ENCODE measurements at regions not wholly inside any gene's neighbourhood (a gene's known extent, or its start where the extent isn't known, plus 50 kb on each side); places are given as distances from the start of the nearest gene placed in this dataset.

GRCh38 chr2:74052732-74053710, 68.3 kb downstream of the TET3 start:
- Histone ChIP-seq H3K4me1 (ENCODE audit: low read length) (peaks cover 22% of the 10 kb centered on the region), H3K36me3 (ENCODE audit: insufficient read depth, low read length) (no peaks in the 10 kb centered on the region), H3K4me2 (ENCODE audit: low read depth, low read length, poor library complexity, severe bottlenecking) (peak overlapping the region; percentile 22), H3K9ac (ENCODE audit: low read length) (no peak overlapping the region), H3K79me2 (ENCODE audit: low read length) (peaks cover 80% of the 10 kb centered on the region), H3K27ac (ENCODE audit: low read length) (no peak overlapping the region), H4K20me1 (ENCODE audit: insufficient read depth, low read depth, low read length) (no peaks in the 10 kb centered on the region), H3K27me3 (ENCODE audit: low read length) (no peaks in the 10 kb centered on the region), H3K4me3 (ENCODE audit: low read length) (no peak overlapping the region), H2AFZ (ENCODE audit: low read length) (no peak overlapping the region), H3K9me2 (replicated peaks; ENCODE audit: insufficient read depth, low read length) (no peaks in the 10 kb centered on the region), H3K9me3 (ENCODE audit: low read length) (no peaks in the 10 kb centered on the region)
- peak; percentile 63 for DNase-seq

DNA sequence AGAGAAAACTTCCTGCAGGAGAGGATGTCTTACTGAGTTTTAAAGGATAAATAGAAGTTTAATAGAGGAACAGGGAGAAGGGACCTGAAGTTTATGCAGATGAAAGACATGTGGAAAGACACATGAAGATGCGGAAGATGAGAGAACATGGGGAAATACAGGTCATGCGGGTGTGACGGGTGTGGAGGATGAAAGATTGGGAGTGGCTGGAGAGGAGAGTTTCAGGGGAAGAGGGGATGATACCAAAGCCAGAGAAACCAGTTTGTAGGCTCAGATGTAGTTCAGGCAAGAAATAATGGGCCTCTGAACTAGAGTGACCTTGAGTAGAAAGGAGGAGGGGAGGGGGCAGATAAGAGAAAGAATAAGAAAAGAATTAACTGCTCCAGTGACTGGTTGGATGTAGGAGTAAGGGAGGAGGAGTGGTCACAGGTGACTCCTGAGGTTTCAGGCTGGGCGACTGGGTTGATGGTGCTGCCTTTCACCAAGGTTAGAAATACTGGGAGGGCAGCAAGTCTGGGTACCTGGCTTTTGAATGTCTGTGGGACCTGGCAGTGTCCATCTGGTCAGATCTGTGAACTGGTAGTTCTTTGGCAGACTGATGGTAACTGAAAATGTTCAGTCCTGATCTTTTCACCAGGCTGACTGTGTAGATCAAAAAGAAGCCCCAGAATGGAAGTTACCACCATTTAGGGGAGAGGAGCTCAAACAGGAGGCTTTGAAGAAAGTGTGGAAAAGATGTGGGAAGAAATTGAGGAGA, 69.4 kb downstream of the TET3 start:
- Histone ChIP-seq H3K36me3 (ENCODE audit: insufficient read depth, low read length) (no peaks in the 10 kb centered on the region), H3K4me1 (ENCODE audit: low read length) (peaks cover 22% of the 10 kb centered on the region), H2AFZ (ENCODE audit: low read length) (no peak overlapping the region), H3K9me3 (ENCODE audit: low read length) (no peaks in the 10 kb centered on the region), H3K4me2 (ENCODE audit: low read depth, low read length, poor library complexity, severe bottlenecking) (no peak overlapping the region), H3K9me2 (replicated peaks; ENCODE audit: insufficient read depth, low read length) (no peaks in the 10 kb centered on the region), H3K27ac (ENCODE audit: low read length) (no peak overlapping the region), H3K4me3 (ENCODE audit: low read length) (no peak overlapping the region), H3K9ac (ENCODE audit: low read length) (no peak overlapping the region), H3K27me3 (ENCODE audit: low read length) (no peaks in the 10 kb centered on the region), H3K79me2 (ENCODE audit: low read length) (peaks cover 75% of the 10 kb centered on the region), H4K20me1 (ENCODE audit: insufficient read depth, low read depth, low read length) (no peaks in the 10 kb centered on the region)
- no peak for DNase-seq

GRCh38 chr2:74059137-74059775, 74.5 kb downstream of the TET3 start:
- H3K4me2 ChIP-seq (ENCODE audit: low read depth, low read length, poor library complexity, severe bottlenecking) = no peak overlapping the region
- no peak overlapping the region for H2AFZ ChIP-seq (ENCODE audit: low read length)
- H4K20me1 ChIP-seq (ENCODE audit: insufficient read depth, low read depth, low read length) = no peaks in the 10 kb centered on the region
- no peak overlapping the region for H3K4me3 ChIP-seq (ENCODE audit: low read length)
- no peak overlapping the region for H3K27ac ChIP-seq (ENCODE audit: low read length)
- no peaks in the 10 kb centered on the region for H3K4me1 ChIP-seq (ENCODE audit: low read length)
- no peaks in the 10 kb centered on the region for H3K9me2 ChIP-seq (replicated peaks; ENCODE audit: insufficient read depth, low read length)
- H3K9me3 ChIP-seq (ENCODE audit: low read length) = no peaks in the 10 kb centered on the region
- H3K27me3 ChIP-seq (ENCODE audit: low read length) = no peaks in the 10 kb centered on the region
- DNase-seq = no peak
- peaks cover 42% of the 10 kb centered on the region for H3K79me2 ChIP-seq (ENCODE audit: low read length)
- H3K36me3 ChIP-seq (ENCODE audit: insufficient read depth, low read length) = no peaks in the 10 kb centered on the region
- no peak overlapping the region for H3K9ac ChIP-seq (ENCODE audit: low read length)

GRCh38 chr2:74063486-74063885, 78.8 kb downstream of the TET3 start:
- no peaks in the 10 kb centered on the region for H4K20me1 ChIP-seq (ENCODE audit: insufficient read depth, low read depth, low read length)
- no peaks in the 10 kb centered on the region for H3K36me3 ChIP-seq (ENCODE audit: insufficient read depth, low read length)
- DNase-seq = no peak
- H3K79me2 ChIP-seq (ENCODE audit: low read length) = peaks cover 35% of the 10 kb centered on the region
- H3K9ac ChIP-seq (ENCODE audit: low read length) = no peak overlapping the region
- no peak overlapping the region for H3K4me3 ChIP-seq (ENCODE audit: low read length)
- no peak overlapping the region for H3K4me2 ChIP-seq (ENCODE audit: low read depth, low read length, poor library complexity, severe bottlenecking)
- H3K4me1 ChIP-seq (ENCODE audit: low read length) = no peaks in the 10 kb centered on the region
- H3K9me3 ChIP-seq (ENCODE audit: low read length) = no peaks in the 10 kb centered on the region
- H3K27me3 ChIP-seq (ENCODE audit: low read length) = no peaks in the 10 kb centered on the region
- H2AFZ ChIP-seq (ENCODE audit: low read length) = no peak overlapping the region
- no peaks in the 10 kb centered on the region for H3K9me2 ChIP-seq (replicated peaks; ENCODE audit: insufficient read depth, low read length)
- no peak overlapping the region for H3K27ac ChIP-seq (ENCODE audit: low read length)

DNA sequence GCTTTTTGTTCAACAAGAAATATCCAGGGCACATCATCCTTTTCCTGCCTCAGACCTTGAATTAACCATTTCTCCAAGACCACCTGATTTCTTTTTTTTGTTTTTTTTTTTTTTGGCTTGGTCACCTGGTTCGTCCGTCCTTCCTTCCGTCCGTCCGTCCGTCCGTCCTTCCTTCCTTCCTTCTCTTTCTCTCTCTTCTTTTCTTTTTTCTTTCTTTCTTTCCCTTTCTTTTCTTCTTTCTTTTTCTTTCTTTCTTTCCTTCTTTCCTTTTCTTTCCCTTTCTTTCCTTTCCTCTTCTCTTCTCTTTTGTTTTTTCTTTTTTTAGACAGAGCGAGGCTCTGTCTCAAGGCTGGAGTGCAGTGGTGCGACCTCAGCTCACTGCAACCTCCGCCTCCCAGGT, 80.7 kb downstream of the TET3 start:
- H3K79me2 ChIP-seq (ENCODE audit: low read length) = peaks cover 44% of the 10 kb centered on the region
- no peaks in the 10 kb centered on the region for H4K20me1 ChIP-seq (ENCODE audit: insufficient read depth, low read depth, low read length)
- H2AFZ ChIP-seq (ENCODE audit: low read length) = no peak overlapping the region

DNA sequence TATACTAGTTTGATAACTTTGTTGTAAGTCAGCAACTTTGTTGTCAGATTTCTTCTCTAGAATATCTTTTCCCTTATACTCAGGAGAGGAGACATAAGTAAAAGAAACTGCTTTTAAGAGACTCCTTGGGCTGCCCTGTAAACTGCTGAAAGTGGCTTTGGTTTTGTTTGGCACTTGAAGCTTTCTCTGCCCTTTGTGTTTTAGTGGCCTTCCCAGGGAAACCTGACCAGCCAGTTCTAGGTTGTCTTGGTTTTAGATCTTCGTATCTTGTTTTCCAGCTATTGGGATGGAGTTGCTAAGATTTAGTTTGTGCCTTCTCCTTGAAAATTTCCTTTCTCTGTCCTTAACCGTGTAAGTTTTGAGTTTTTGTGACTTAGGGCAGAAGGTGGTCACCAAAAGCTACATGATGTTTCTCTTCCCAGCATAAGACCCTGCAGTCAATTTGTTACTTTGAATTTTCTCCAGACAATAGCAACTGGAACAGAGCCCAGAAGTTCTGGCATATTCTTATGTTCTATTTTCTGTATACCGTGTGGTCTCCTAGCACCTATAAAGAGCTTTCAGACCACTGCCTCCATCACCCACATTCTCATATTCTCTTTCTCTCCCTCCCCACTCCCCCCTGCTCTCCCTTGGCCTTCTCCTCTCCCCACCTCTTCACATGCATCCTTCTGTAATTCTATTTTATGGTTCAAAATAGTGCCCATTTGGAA, 81.1 kb downstream of the BOLA3 start:
- Histone ChIP-seq H3K27ac (ENCODE audit: low read length) (no peak overlapping the region), H3K4me1 (ENCODE audit: low read length) (no peaks in the 10 kb centered on the region), H3K4me2 (ENCODE audit: low read depth, low read length, poor library complexity, severe bottlenecking) (no peak overlapping the region), H4K20me1 (ENCODE audit: insufficient read depth, low read depth, low read length) (no peaks in the 10 kb centered on the region), H3K9me3 (ENCODE audit: low read length) (no peaks in the 10 kb centered on the region), H3K9me2 (replicated peaks; ENCODE audit: insufficient read depth, low read length) (no peaks in the 10 kb centered on the region), H3K9ac (ENCODE audit: low read length) (no peak overlapping the region), H3K4me3 (ENCODE audit: low read length) (no peak overlapping the region), H3K36me3 (ENCODE audit: insufficient read depth, low read length) (0 out of 2 replicates have a peak, but pooled peaks cover 4% of the 10 kb centered on the region), H3K79me2 (ENCODE audit: low read length) (peaks cover 53% of the 10 kb centered on the region), H2AFZ (ENCODE audit: low read length) (no peak overlapping the region), H3K27me3 (ENCODE audit: low read length) (no peaks in the 10 kb centered on the region)
- DNase-seq = no peak

More for the DNA sequence above, 80.7 kb downstream of the TET3 start:
- Histone ChIP-seq H3K4me3 (ENCODE audit: low read length) (no peak overlapping the region), H3K9ac (ENCODE audit: low read length) (no peak overlapping the region), H3K27ac (ENCODE audit: low read length) (no peak overlapping the region), H3K9me3 (ENCODE audit: low read length) (no peaks in the 10 kb centered on the region), H3K9me2 (replicated peaks; ENCODE audit: insufficient read depth, low read length) (no peaks in the 10 kb centered on the region), H3K4me2 (ENCODE audit: low read depth, low read length, poor library complexity, severe bottlenecking) (no peak overlapping the region), H3K36me3 (ENCODE audit: insufficient read depth, low read length) (0 out of 2 replicates have a peak, but pooled peaks cover 4% of the 10 kb centered on the region), H3K4me1 (ENCODE audit: low read length) (no peaks in the 10 kb centered on the region), H3K27me3 (ENCODE audit: low read length) (no peaks in the 10 kb centered on the region)
- no peak for DNase-seq

- Histone ChIP-seq H3K9me2 (replicated peaks; ENCODE audit: insufficient read depth, low read length) (no peaks in the 10 kb centered on the region), H3K4me2 (ENCODE audit: low read depth, low read length, poor library complexity, severe bottlenecking) (no peak overlapping the region), H2AFZ (ENCODE audit: low read length) (no peak overlapping the region), H3K9me3 (ENCODE audit: low read length) (no peaks in the 10 kb centered on the region), H3K27ac (ENCODE audit: low read length) (no peak overlapping the region), H3K27me3 (ENCODE audit: low read length) (no peaks in the 10 kb centered on the region), H3K9ac (ENCODE audit: low read length) (no peak overlapping the region), H3K36me3 (ENCODE audit: insufficient read depth, low read length) (0 out of 2 replicates have a peak, but pooled peaks cover 4% of the 10 kb centered on the region), H3K4me1 (ENCODE audit: low read length) (no peaks in the 10 kb centered on the region), H3K79me2 (ENCODE audit: low read length) (peaks cover 57% of the 10 kb centered on the region), H3K4me3 (ENCODE audit: low read length) (no peak overlapping the region), H4K20me1 (ENCODE audit: insufficient read depth, low read depth, low read length) (no peaks in the 10 kb centered on the region)
- DNase-seq = no peak
Measured at GRCh38 chr2:74067221-74067747, 80.4 kb downstream of the BOLA3 start.
